HG03103 (cell line): ENCODE measurements at regions not wholly inside any gene's neighbourhood (a gene's known extent, or its start where the extent isn't known, plus 50 kb on each side); places are given as distances from the start of the nearest gene placed in this dataset.
"Not testable (repeated sequence)": the region's sequence is repeated elsewhere in the genome, so short reads cannot be mapped to it uniquely, and the experiment has no call there.

Source experiments
- ATAC-seq: cut with Tn5 transposase; IDR thresholded peaks from one replicate; pipeline ENCODE4 v1.9.1; 2021; ENCODE audit warnings: low read depth; ENCODE audit not compliant: unreplicated experiment

GRCh38 chr2:192735447-192735846 lies 540.7 kb upstream of the TMEFF2 start:
- ATAC-seq = no peak

- no peak for ATAC-seq
These were observed 534.6 kb upstream of the TMEFF2 start for GRCh38 chr2:192729369-192729768.

GRCh38 chr2:192725991-192726390 lies 531.3 kb upstream of the TMEFF2 start:
- no peak for ATAC-seq

GRCh38 chr2:192719629-192720028 lies 524.9 kb upstream of the TMEFF2 start:
- no peak for ATAC-seq

- ATAC-seq = no peak
These were observed 523.6 kb upstream of the TMEFF2 start for GRCh38 chr2:192718340-192718739.

GRCh38 chr2:192700934-192701333 lies 506.2 kb upstream of the TMEFF2 start:
- no peak for ATAC-seq

GRCh38 chr2:192697880-192698279 lies 503.1 kb upstream of the TMEFF2 start:
- ATAC-seq = no peak

GRCh38 chr2:192696857-192697256 lies 502.1 kb upstream of the TMEFF2 start:
- ATAC-seq = no peak

- ATAC-seq = no peak
These were observed 492.3 kb upstream of the TMEFF2 start for GRCh38 chr2:192687015-192687414.

GRCh38 chr2:192682511-192682910 lies 487.8 kb upstream of the TMEFF2 start:
- ATAC-seq = not testable (repeated sequence)

GRCh38 chr2:192675681-192676080 lies 480.9 kb upstream of the TMEFF2 start:
- ATAC-seq = no peak

GRCh38 chr2:192669505-192670091 lies 474.9 kb upstream of the TMEFF2 start:
- no peak for ATAC-seq

GRCh38 chr2:192660555-192660954 lies 465.8 kb upstream of the TMEFF2 start:
- ATAC-seq = not testable (repeated sequence)

GRCh38 chr2:192657362-192657761 lies 462.6 kb upstream of the TMEFF2 start:
- no peak for ATAC-seq

GRCh38 chr2:192655916-192656315 lies 461.2 kb upstream of the TMEFF2 start:
- no peak for ATAC-seq

GRCh38 chr2:192645811-192646598 lies 451.3 kb upstream of the TMEFF2 start:
- no peak for ATAC-seq

GRCh38 chr2:192634557-192634956 lies 439.8 kb upstream of the TMEFF2 start:
- ATAC-seq = no peak

- no peak for ATAC-seq
These were observed 433.3 kb upstream of the TMEFF2 start for GRCh38 chr2:192628017-192628416.

- no peak for ATAC-seq
These were observed 420.4 kb upstream of the TMEFF2 start for GRCh38 chr2:192615105-192615504.

GRCh38 chr2:192604295-192604694 lies 409.6 kb upstream of the TMEFF2 start:
- no peak for ATAC-seq

GRCh38 chr2:192598649-192599048 lies 403.9 kb upstream of the TMEFF2 start:
- not testable (repeated sequence) for ATAC-seq

GRCh38 chr2:192593561-192593960 lies 398.8 kb upstream of the TMEFF2 start:
- ATAC-seq = no peak
